ENCODE measurements at regions not wholly inside any gene's neighbourhood (a gene's known extent, or its start where the extent isn't known, plus 50 kb on each side); places are given as distances from the start of the nearest gene placed in this dataset.

GRCh38 chr15:70166506-70167087 lies 68.9 kb upstream of the TLE3 start:
- no peak for TF ChIP-seq CTCF (IDR thresholded peaks at IDR 0.05; ENCODE audit: low read depth, low read length)
- TF ChIP-seq MYC (IDR thresholded peaks at IDR 0.05; ENCODE audit: low read depth, low read length): no peak
- no peak for TF ChIP-seq POLR2A (IDR thresholded peaks at IDR 0.05; ENCODE audit: extremely low read depth, insufficient read length)
- no peak for TF ChIP-seq MAX (IDR thresholded peaks at IDR 0.05; ENCODE audit: low read depth, low read length)
